K562 (cell line): ENCODE measurements at regions not wholly inside any gene's neighbourhood (a gene's known extent, or its start where the extent isn't known, plus 50 kb on each side); places are given as distances from the start of the nearest gene placed in this dataset.
"Not testable (repeated sequence)": the region's sequence is repeated elsewhere in the genome, so short reads cannot be mapped to it uniquely, and the experiment has no call there.

Experiments
- ATAC-seq: fragments of 200-7000 bp; cut with Tn5 transposase; 3 replicates; pipeline ENCODE4 v1.9.1; 2020; ENCODE audit warnings: moderate library complexity
- BruUV-seq: library from RNA; stranded (reverse); fragments of 400-500 nt; replicated peaks from 2 replicates; lab custom pipeline; 2021; lab: Mats Ljungman, UMichigan
- CTCF ChIA-PET: fragments of 300-600 bp; formaldehyde crosslinking; extraction: SDS; loops from one replicate; lab custom pipeline; 2021; ENCODE audit warnings: low intra/inter-chr PET ratio; lab: Yijun Ruan, JAX
- POLR2A ChIA-PET: fragments of 300-600, 350-650 bp; sonication (Branson Sonifier 250); formaldehyde crosslinking; extraction: SDS; loops from one replicate; lab custom pipeline; 2021; ENCODE audit warnings: antibody characterized with exemption, inconsistent platforms; lab: Yijun Ruan, JAX
- DNase-seq, 4 experiments: peaks; one replicate each; pipeline versions ENCODE4 v3.0.0 to v3.0.0-alpha.2; 2011 to 2018; ENCODE audit warnings: low spot score in 3 of 4, mixed read lengths in 3 of 4; ENCODE audit errors: extremely low read depth in 1 of 4
- FAIRE-seq: peaks from 2 replicates; lab custom pipeline; 2011; peaks lifted over from hg19 to GRCh38; lab: Jason Lieb, UNC
- H2AFZ ChIP-seq: 2 replicates; pipeline ENCODE4 v1.6.0; 2011; ENCODE audit warnings: low read depth, low read length, control low read depth, inconsistent platforms
- H3K27ac ChIP-seq: fragments of 200-600 bp; 3 replicates; pipeline ENCODE4 v1.8.0; 2011; ENCODE audit warnings: low read depth, mild to moderate bottlenecking, control low read depth, inconsistent platforms, low read length, moderate library complexity, mixed read lengths; ENCODE audit errors: extremely low read depth
- H3K27me3 ChIP-seq, 2 experiments: fragments of 300-600 bp in 1 of 2; 2 replicates in 1 of 2; 3 replicates in 1 of 2; pipeline versions ENCODE4 v1.6.0 to v1.8.0; 2011; ENCODE audit warnings: inconsistent platforms in 2 of 2, low read length in 2 of 2, mild to moderate bottlenecking in 1 of 2, mixed read lengths in 1 of 2, moderate library complexity in 1 of 2; ENCODE audit not compliant: control insufficient read depth in 2 of 2, insufficient read depth in 2 of 2
- H3K36me3 ChIP-seq: fragments of 300-600 bp; 3 replicates; pipeline ENCODE4 v1.8.0; 2011; ENCODE audit warnings: mild to moderate bottlenecking, low read length, inconsistent platforms; ENCODE audit not compliant: control insufficient read depth, insufficient read depth
- H3K4me1 ChIP-seq, 2 experiments: fragments of 200-600 bp in 1 of 2; replicated peaks in 1 of 2; 2 replicates in 1 of 2; 3 replicates in 1 of 2; pipeline versions ENCODE4 v1.5.1 to v1.8.0; 2011; ENCODE audit warnings: inconsistent platforms in 2 of 2, low read length in 2 of 2, mild to moderate bottlenecking in 1 of 2, mixed read lengths in 1 of 2, moderate library complexity in 1 of 2; ENCODE audit not compliant: control insufficient read depth in 2 of 2, insufficient read depth in 2 of 2
- H3K4me2 ChIP-seq: 2 replicates; pipeline ENCODE4 v1.6.1; 2011; ENCODE audit warnings: low read length, control low read depth, inconsistent platforms, mixed read lengths; ENCODE audit not compliant: insufficient read depth
- H3K4me3 ChIP-seq: fragments of 200-600 bp; sonication (generic), shearing (Covaris generic); 2 replicates; pipeline ENCODE4 v1.5.1; 2016; ENCODE audit warnings: control low read depth, inconsistent platforms
- H3K79me2 ChIP-seq: fragments of 200-600 bp; 3 replicates; pipeline ENCODE4 v1.8.0; 2011; ENCODE audit warnings: low read length, inconsistent platforms; ENCODE audit not compliant: control insufficient read depth, insufficient read depth
- H3K9ac ChIP-seq, 2 experiments: 2 replicates each; pipeline versions ENCODE4 v1.6.0 to v1.6.1; 2011; ENCODE audit warnings: low read depth in 2 of 2, low read length in 2 of 2, control low read depth in 1 of 2, inconsistent platforms in 1 of 2, mild to moderate bottlenecking in 1 of 2, mixed read lengths in 1 of 2; ENCODE audit not compliant: insufficient read depth in 1 of 2
- H3K9me1 ChIP-seq: one replicate; pipeline ENCODE4 v1.6.0; 2011; ENCODE audit warnings: inconsistent platforms, mild to moderate bottlenecking, low read length, moderate library complexity; ENCODE audit not compliant: control insufficient read depth, insufficient read depth
- H3K9me3 ChIP-seq: replicated peaks from 2 replicates; pipeline ENCODE4 v1.5.1; 2011; ENCODE audit warnings: low read depth, low read length, inconsistent platforms; ENCODE audit not compliant: control insufficient read depth, insufficient read depth
- H4K20me1 ChIP-seq: replicated peaks from 2 replicates; pipeline ENCODE4 v1.6.1; 2011; ENCODE audit warnings: low read length, inconsistent platforms, mixed read lengths; ENCODE audit not compliant: control insufficient read depth, insufficient read depth
- ARID3B ChIP-seq: fragments of 250-450 bp; sonication (Bioruptor Pico); IDR thresholded peaks from 2 replicates; pipeline ENCODE4 v1.4.0; 2020; ENCODE audit warnings: borderline replicate concordance
- HNRNPUL1 ChIP-seq: fragments of 200-400 bp; formaldehyde crosslinking; IDR thresholded peaks from 2 replicates; pipeline ENCODE4 v1.6.1; 2017; ENCODE audit warnings: low read length
- MAFF ChIP-seq: IDR thresholded peaks from 2 replicates; pipeline ENCODE4 v1.6.1; 2012; ENCODE audit warnings: low read length, improper control_type of control experiment
- WGBS: fragments of 100-300 bp; shearing (Covaris generic); methylation state at CpG from one replicate; pipeline ENCODE4 v1.1.6; 2016; ENCODE audit warnings: low coverage, mixed read lengths; ENCODE audit not compliant: insufficient coverage; ENCODE audit errors: missing lambda C conversion rate; 5-methylcytosine and 5-hydroxymethylcytosine counted together
- in situ Hi-C: fragments of 300-500 bp; cut with MboI; formaldehyde crosslinking; loops from 4 replicates; pipeline ENCODE4 v1.15.0; 2018; ENCODE audit warnings: inconsistent platforms, mixed read lengths
- intact Hi-C: fragments of 100-400 bp; cut with micrococcal nuclease; formaldehyde crosslinking; loops from 2 replicates; pipeline ENCODE4 v1.14.2; 2022

GRCh38 chr14:43085819-43086218, 1421.3 kb downstream of the FSCB start:
- H3K9me1 ChIP-seq: no peaks in the 10 kb centered on the region
- no peak overlapping the region for H3K9ac ChIP-seq
- no peak overlapping the region for H3K4me3 ChIP-seq
- in situ Hi-C loops: no loop called here
- no peak overlapping the region for H3K4me2 ChIP-seq
- 0% methylated on average over 1 of the region's 1 CpG for WGBS
- no peak for FAIRE-seq
- no peaks in the 10 kb centered on the region for H3K4me1 ChIP-seq
- ChIA-PET CTCF (no interaction called here), POLR2A (no interaction called here)
- no peaks in the 10 kb centered on the region for H3K27me3 ChIP-seq
- BruUV-seq: no TSS peak
- intact Hi-C loops: no loop called here
- no peak for ATAC-seq
- no peak overlapping the region for H2AFZ ChIP-seq
- H3K79me2 ChIP-seq: no peaks in the 10 kb centered on the region
- no peak overlapping the region for H3K27ac ChIP-seq
- TF ChIP-seq HNRNPUL1 (no peak), MAFF (0 out of 2 replicates have a peak, but pooled peaks have one; percentile 6), ARID3B (CRISPR knock-in tag) (no peak)
- DNase-seq: no peak
- H3K9me3 ChIP-seq: no peaks in the 10 kb centered on the region
- no peaks in the 10 kb centered on the region for H4K20me1 ChIP-seq
- H3K36me3 ChIP-seq: no peaks in the 10 kb centered on the region

GRCh38 chr14:43067372-43067771, 1439.7 kb downstream of the FSCB start:
- H3K79me2 ChIP-seq, H3K4me2 ChIP-seq, DNase-seq, ATAC-seq, CTCF ChIA-PET, H3K27ac ChIP-seq, BruUV-seq, H3K4me1 ChIP-seq, H3K27me3 ChIP-seq, POLR2A ChIA-PET, H3K4me3 ChIP-seq, H3K36me3 ChIP-seq, H3K9me3 ChIP-seq, H2AFZ ChIP-seq, intact Hi-C loops, H3K9ac ChIP-seq, H3K9me1 ChIP-seq, in situ Hi-C loops, FAIRE-seq, H4K20me1 ChIP-seq: not testable (repeated sequence)
- WGBS: 0% methylated on average over 2 of the region's 3 CpGs
